ENCODE measurements at regions not wholly inside any gene's neighbourhood (a gene's known extent, or its start where the extent isn't known, plus 50 kb on each side); places are given as distances from the start of the nearest gene placed in this dataset.

- TF ChIP-seq ZNF560 (tag by site-specific recombination; IDR thresholded peaks at IDR 0.05; ENCODE audit: borderline replicate concordance) (no peak), REPIN1 (tag by site-specific recombination; IDR thresholded peaks at IDR 0.05; ENCODE audit: low read depth) (no peak), BCL11A (tag by site-specific recombination; IDR thresholded peaks at IDR 0.05; ENCODE audit: low read depth) (no peak), ZNF571 (tag by site-specific recombination; IDR thresholded peaks at IDR 0.05) (no peak), ZNF140 (tag by site-specific recombination; IDR thresholded peaks at IDR 0.05) (no peak), ZNF248 (tag by site-specific recombination; IDR thresholded peaks at IDR 0.05) (no peak), ZNF777 (tag by site-specific recombination; IDR thresholded peaks at IDR 0.05; ENCODE audit: borderline replicate concordance) (no peak), ZNF274 (IDR thresholded peaks at IDR 0.05; ENCODE audit: low read length) (no peak), ZNF274 (tag by site-specific recombination; IDR thresholded peaks at IDR 0.05; ENCODE audit: borderline replicate concordance) (no peak), ZNF174 (tag by site-specific recombination; IDR thresholded peaks at IDR 0.05) (no peak), ZNF629 (tag by site-specific recombination; IDR thresholded peaks at IDR 0.05) (no peak), TSHZ1 (tag by site-specific recombination; IDR thresholded peaks at IDR 0.05; ENCODE audit: borderline replicate concordance) (no peak)
These were observed 854.5 kb upstream of the EYS start (continued) for GRCh38 chr6:66561479-66561878.

GRCh38 chr6:66558189-66558588 lies 851.2 kb upstream of the EYS start:
- H3K9me3 ChIP-seq (ENCODE audit: control insufficient read depth, insufficient read depth, low read depth, low read length), result no peaks in the 10 kb centered on the region
- H3K4me1 ChIP-seq (ENCODE audit: control insufficient read depth, insufficient read depth, low read length), result no peaks in the 10 kb centered on the region
- H3K36me3 ChIP-seq (ENCODE audit: control insufficient read depth in 2 of 2, insufficient read depth in 1 of 2, low read length in 2 of 2), result no peaks in the 10 kb centered on the region
- ChIA-PET CTCF (interaction anchor here (0.7 to 1.7 kb wide), 4 partner anchors 10 to 318 kb away, joined by 3 to 5 read pairs (median 4); no protein-coding TSS in a partner anchor), POLR2A (no interaction called here)
- TF ChIP-seq ZNF423 (tag by site-specific recombination; IDR thresholded peaks at IDR 0.05) (no peak), PRDM4 (tag by site-specific recombination; IDR thresholded peaks at IDR 0.05) (no peak), ZNF623 (tag by site-specific recombination; IDR thresholded peaks at IDR 0.05) (no peak), ZNF555 (tag by site-specific recombination; conservative IDR thresholded peaks at IDR 0.05) (no peak), ZNF561 (tag by site-specific recombination; IDR thresholded peaks at IDR 0.05; ENCODE audit: borderline replicate concordance) (no peak)
- no peak overlapping the region for H3K4me3 ChIP-seq (ENCODE audit: low read depth, low read length)
- no peak overlapping the region for H3K27ac ChIP-seq (ENCODE audit: extremely low read depth, low read depth, low read length)

- Histone ChIP-seq H3K36me3 (ENCODE audit: control insufficient read depth in 2 of 2, insufficient read depth in 1 of 2, low read length in 2 of 2) (no peaks in the 10 kb centered on the region), H3K4me1 (ENCODE audit: control insufficient read depth, insufficient read depth, low read length) (no peaks in the 10 kb centered on the region), H3K9me3 (ENCODE audit: control insufficient read depth, insufficient read depth, low read depth, low read length) (no peaks in the 10 kb centered on the region), H3K4me3 (ENCODE audit: low read depth, low read length) (no peak overlapping the region), H3K27ac (ENCODE audit: extremely low read depth, low read depth, low read length) (no peak overlapping the region)
- CTCF ChIA-PET, result interaction anchor here (0.6 kb wide), 1 partner anchor 60 kb away, joined by 3 read pairs; no protein-coding TSS in a partner anchor
- POLR2A ChIA-PET, result no interaction called here
- TF ChIP-seq ZNF792 (tag by site-specific recombination; IDR thresholded peaks at IDR 0.05) (no peak), HOXA7 (CRISPR knock-in tag; IDR thresholded peaks at IDR 0.05; ENCODE audit: borderline replicate concordance) (no peak), ZNF48 (tag by site-specific recombination; IDR thresholded peaks at IDR 0.05) (no peak), ZNF777 (tag by site-specific recombination; IDR thresholded peaks at IDR 0.05; ENCODE audit: borderline replicate concordance) (no peak), EGR2 (tag by site-specific recombination; IDR thresholded peaks at IDR 0.05; ENCODE audit: low read depth) (no peak), ZNF768 (tag by site-specific recombination; IDR thresholded peaks at IDR 0.05) (no peak), YY2 (tag by site-specific recombination; IDR thresholded peaks at IDR 0.05) (no peak), INSM2 (tag by site-specific recombination; IDR thresholded peaks at IDR 0.05) (no peak), ZNF335 (tag by site-specific recombination; conservative IDR thresholded peaks at IDR 0.05) (no peak), ZNF248 (tag by site-specific recombination; IDR thresholded peaks at IDR 0.05) (no peak)
These were observed 849.9 kb upstream of the EYS start for GRCh38 chr6:66556936-66557335.

All from HEK293 (cell line).